ENCODE measurements at regions not wholly inside any gene's neighbourhood (a gene's known extent, or its start where the extent isn't known, plus 50 kb on each side); places are given as distances from the start of the nearest gene placed in this dataset.

- TF ChIP-seq POLR2A (IDR thresholded peaks at IDR 0.05) (no peak), CTCF (IDR thresholded peaks at IDR 0.05) (no peak)
Measured at GRCh38 chr13:53135301-53135700, 106.7 kb downstream of the OLFM4 start.

Measured in uterus (tissue), 2 donors.